ENCODE measurements at regions not wholly inside any gene's neighbourhood (a gene's known extent, or its start where the extent isn't known, plus 50 kb on each side); places are given as distances from the start of the nearest gene placed in this dataset.

DNA sequence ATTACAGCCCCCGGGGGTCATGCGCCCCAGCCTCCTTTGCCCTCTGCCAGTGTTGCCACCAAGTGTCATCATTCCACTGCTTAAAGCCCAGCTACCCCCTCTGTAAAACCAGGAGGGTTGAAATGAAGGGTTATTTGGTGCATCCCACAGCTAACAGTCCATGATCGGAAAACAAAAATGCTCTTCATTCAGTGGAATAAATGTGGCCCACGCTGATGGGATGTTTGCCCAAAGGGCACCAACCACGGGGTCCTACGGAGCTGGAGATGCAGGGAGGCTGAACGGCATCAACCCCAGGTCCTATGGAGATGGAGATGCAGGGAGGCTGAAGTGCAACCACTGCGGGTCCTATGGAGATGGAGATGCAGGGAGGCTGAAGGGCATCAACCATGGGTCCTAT lies 218.5 kb upstream of the IRX1 start:
- Histone ChIP-seq H3K27ac (no peak overlapping the region), H3K27me3 (no peaks in the 10 kb centered on the region), H3K9me3 (peaks cover 0 to 17% (median 0%) of the 10 kb centered on the region in 3 donors), H3K4me3 (no peak overlapping the region), H3K36me3 (replicated peaks in 1 of 2; ENCODE audit: insufficient read depth in 1 of 2, low read depth in 2 of 2) (no peaks in the 10 kb centered on the region), H3K4me1 (no peaks in the 10 kb centered on the region)
- TF ChIP-seq, protein P1, sequence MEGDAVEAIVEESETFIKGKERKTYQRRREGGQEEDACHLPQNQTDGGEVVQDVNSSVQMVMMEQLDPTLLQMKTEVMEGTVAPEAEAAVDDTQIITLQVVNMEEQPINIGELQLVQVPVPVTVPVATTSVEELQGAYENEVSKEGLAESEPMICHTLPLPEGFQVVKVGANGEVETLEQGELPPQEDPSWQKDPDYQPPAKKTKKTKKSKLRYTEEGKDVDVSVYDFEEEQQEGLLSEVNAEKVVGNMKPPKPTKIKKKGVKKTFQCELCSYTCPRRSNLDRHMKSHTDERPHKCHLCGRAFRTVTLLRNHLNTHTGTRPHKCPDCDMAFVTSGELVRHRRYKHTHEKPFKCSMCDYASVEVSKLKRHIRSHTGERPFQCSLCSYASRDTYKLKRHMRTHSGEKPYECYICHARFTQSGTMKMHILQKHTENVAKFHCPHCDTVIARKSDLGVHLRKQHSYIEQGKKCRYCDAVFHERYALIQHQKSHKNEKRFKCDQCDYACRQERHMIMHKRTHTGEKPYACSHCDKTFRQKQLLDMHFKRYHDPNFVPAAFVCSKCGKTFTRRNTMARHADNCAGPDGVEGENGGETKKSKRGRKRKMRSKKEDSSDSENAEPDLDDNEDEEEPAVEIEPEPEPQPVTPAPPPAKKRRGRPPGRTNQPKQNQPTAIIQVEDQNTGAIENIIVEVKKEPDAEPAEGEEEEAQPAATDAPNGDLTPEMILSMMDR (IDR thresholded peaks at IDR 0.05), result no peak
- TF ChIP-seq POLR2A (IDR thresholded peaks at IDR 0.05), result no peak
- ATAC-seq (no peak), DNase-seq (no peak)
- WGBS, 2 donors, result 79 to 81% methylated on average over 8 of the region's 8 CpGs
- intact Hi-C loops (cut with DNase I), result no loop called here

DNA sequence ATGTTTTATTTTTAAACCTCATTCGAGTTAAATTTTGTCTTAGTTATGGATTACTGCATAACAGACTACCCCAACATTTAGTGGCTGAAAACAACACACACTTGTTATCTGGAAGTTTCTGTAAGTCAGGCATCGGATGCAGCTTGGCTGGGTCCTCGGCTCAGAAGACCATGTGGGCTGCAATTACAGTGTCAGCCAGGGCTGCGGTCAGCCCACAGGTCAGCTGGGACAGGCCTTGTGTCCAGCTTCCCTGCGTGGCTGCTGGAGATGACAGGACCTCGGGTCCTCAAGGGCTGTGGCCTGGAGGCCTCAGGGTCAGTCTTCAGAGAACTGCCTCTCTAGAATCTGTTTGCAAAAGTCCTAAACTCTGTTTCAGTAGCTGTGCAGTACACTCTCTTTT lies 219.0 kb upstream of the IRX1 start:
- H3K27ac ChIP-seq, result no peak overlapping the region
- DNase-seq, result no peak
- no peaks in the 10 kb centered on the region for H3K36me3 ChIP-seq (replicated peaks in 1 of 2; ENCODE audit: insufficient read depth in 1 of 2, low read depth in 2 of 2)
- no peaks in the 10 kb centered on the region for H3K4me1 ChIP-seq
- peaks cover 0 to 17% (median 0%) of the 10 kb centered on the region in 3 donors for H3K9me3 ChIP-seq
- intact Hi-C loops (cut with DNase I), result no loop called here
- no peak for TF ChIP-seq POLR2A (IDR thresholded peaks at IDR 0.05)
- no peak for ATAC-seq
- no peak overlapping the region for H3K4me3 ChIP-seq
- H3K27me3 ChIP-seq, result no peaks in the 10 kb centered on the region
- WGBS, 2 donors, result 43 to 62% methylated on average over 6 of the region's 6 CpGs

DNA sequence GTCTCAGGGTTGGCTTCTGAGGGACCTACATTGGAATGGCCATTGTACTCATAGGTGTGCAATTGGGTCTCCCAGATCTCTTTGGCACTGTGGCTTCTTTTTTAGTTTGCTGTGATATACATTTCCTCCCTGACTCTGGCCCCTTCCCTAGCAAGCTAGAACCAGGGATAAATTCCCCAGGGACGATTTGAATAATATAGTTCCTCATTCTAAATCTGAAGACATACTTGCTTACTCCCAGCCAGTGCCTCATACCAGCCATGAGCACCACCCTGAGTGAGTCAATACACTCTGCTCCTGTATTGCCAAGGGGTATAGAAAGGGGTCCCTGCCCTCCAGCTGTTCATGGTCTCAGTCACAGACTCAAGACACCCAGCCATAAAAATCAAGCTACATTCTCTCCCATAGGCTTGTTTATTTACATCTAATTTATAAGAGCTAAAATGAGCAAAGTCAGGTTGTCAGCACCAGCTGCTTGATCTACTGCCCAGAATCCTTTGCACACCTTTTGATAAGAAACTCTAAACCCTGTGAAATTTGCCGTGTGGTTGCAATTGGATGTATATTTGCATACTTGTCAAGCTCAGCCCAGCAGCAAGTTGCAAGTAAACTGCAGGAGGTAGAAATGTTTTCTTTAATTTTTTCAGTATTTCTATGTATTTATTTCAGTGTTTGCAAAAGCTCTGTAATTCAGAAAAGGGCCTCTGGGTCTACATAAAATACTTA lies 219.9 kb upstream of the IRX1 start:
- 13 to 17% methylated on average over 2 of the region's 2 CpGs for WGBS, 2 donors
- DNase-seq (peak in 2 of 4 donors; percentile 12 to 45), ATAC-seq (no peak)
- H3K9me3 ChIP-seq, result peaks cover 0 to 17% (median 0%) of the 10 kb centered on the region in 3 donors
- intact Hi-C loops (cut with DNase I), result no loop called here
- H3K27me3 ChIP-seq, result no peaks in the 10 kb centered on the region
- TF ChIP-seq, protein P1 (IDR thresholded peaks at IDR 0.05), result no peak
- TF ChIP-seq POLR2A (IDR thresholded peaks at IDR 0.05), result no peak
- no peak overlapping the region for H3K4me3 ChIP-seq
- H3K4me1 ChIP-seq, result no peaks in the 10 kb centered on the region
- H3K36me3 ChIP-seq (replicated peaks in 1 of 2; ENCODE audit: insufficient read depth in 1 of 2, low read depth in 2 of 2), result no peaks in the 10 kb centered on the region
- no peak overlapping the region for H3K27ac ChIP-seq

DNA sequence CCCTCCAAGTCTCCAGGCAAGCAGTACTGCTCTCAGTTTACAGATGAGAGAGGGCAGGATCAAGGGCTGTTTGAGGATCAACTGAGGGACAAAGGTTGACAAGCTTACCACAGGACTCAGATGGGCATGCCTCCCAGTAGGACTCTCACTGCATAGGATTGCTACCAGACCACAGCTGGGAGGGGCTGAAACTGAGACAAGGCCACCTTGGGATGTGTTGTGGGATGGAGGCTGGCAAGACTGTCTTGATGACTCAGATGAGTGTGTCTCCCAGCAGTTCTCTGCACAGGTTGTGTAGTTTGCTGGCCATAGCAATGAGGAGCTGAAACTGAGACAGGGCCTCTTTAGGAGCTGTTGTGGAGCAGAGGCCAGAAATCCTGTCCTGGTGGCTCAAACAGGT lies 222.2 kb upstream of the IRX1 start:
- Histone ChIP-seq H3K27me3 (no peaks in the 10 kb centered on the region), H3K4me1 (no peaks in the 10 kb centered on the region), H3K9me3 (peaks cover 0 to 17% (median 0%) of the 10 kb centered on the region in 3 donors), H3K4me3 (no peak overlapping the region), H3K27ac (no peak overlapping the region), H3K36me3 (replicated peaks in 1 of 2; ENCODE audit: insufficient read depth in 1 of 2, low read depth in 2 of 2) (no peaks in the 10 kb centered on the region)
- DNase-seq (no peak), ATAC-seq (no peak)
- TF ChIP-seq, protein P1 (IDR thresholded peaks at IDR 0.05), result no peak
- no peak for TF ChIP-seq POLR2A (IDR thresholded peaks at IDR 0.05)
- intact Hi-C loops (cut with DNase I), result no loop called here

DNA sequence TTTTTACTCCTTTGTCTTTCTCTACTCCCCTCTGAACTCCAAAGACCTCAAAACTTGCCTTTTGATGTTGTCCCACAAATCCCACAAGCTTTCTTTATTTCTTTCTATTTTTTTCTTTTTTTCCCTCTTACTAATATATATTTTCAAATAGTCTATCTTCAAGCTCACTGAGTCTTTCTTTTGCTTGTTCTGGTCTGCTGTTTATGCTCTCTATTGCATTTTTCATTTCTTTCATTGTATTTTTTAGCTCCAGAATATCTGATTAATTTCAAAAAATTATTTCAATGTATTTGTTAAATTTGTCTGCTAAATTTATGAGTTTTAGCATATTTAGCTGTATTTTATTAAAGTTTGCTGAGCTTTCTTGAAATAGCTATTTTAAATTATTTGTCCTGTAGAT lies 223.3 kb upstream of the IRX1 start:
- ATAC-seq (no peak), DNase-seq (no peak)
- Histone ChIP-seq H3K4me3 (no peak overlapping the region), H3K27me3 (no peaks in the 10 kb centered on the region), H3K36me3 (replicated peaks in 1 of 2; ENCODE audit: insufficient read depth in 1 of 2, low read depth in 2 of 2) (no peaks in the 10 kb centered on the region), H3K4me1 (no peaks in the 10 kb centered on the region), H3K27ac (no peak overlapping the region), H3K9me3 (peaks cover 0 to 17% (median 0%) of the 10 kb centered on the region in 3 donors)
- TF ChIP-seq, protein P1 (IDR thresholded peaks at IDR 0.05), result no peak
- no peak for TF ChIP-seq POLR2A (IDR thresholded peaks at IDR 0.05)
- intact Hi-C loops (cut with DNase I), result no loop called here

Data from body of pancreas (tissue), 4 donors.